ENCODE measurements at regions not wholly inside any gene's neighbourhood (a gene's known extent, or its start where the extent isn't known, plus 50 kb on each side); places are given as distances from the start of the nearest gene placed in this dataset.

- H3K4me1 ChIP-seq (ENCODE audit: low read depth) = no peaks in the 10 kb centered on the region
- no peak for DNase-seq (ENCODE audit: low read depth in 1 of 2, low spot score in 1 of 2)
Measured at GRCh38 chr2:195300631-195301030, 356.4 kb upstream of the SLC39A10 start.

GRCh38 chr2:195299600-195299999 is 357.4 kb upstream of the SLC39A10 start:
- no peak for DNase-seq (ENCODE audit: low read depth in 1 of 2, low spot score in 1 of 2)
- no peak for TF ChIP-seq CTCF (IDR thresholded peaks at IDR 0.05; ENCODE audit: low read depth, low read length)
- Histone ChIP-seq H3K27ac (no peak overlapping the region), H3K4me1 (ENCODE audit: low read depth) (no peaks in the 10 kb centered on the region), H3K9me3 (ENCODE audit: low read depth) (no peaks in the 10 kb centered on the region), H3K36me3 (no peaks in the 10 kb centered on the region), H3K27me3 (no peaks in the 10 kb centered on the region), H3K4me3 (no peak overlapping the region)

More at GRCh38 chr2:195300631-195301030, 356.4 kb upstream of the SLC39A10 start:
- Histone ChIP-seq H3K36me3 (no peaks in the 10 kb centered on the region), H3K27ac (no peak overlapping the region), H3K27me3 (no peaks in the 10 kb centered on the region), H3K4me3 (no peak overlapping the region), H3K9me3 (ENCODE audit: low read depth) (no peaks in the 10 kb centered on the region)
- TF ChIP-seq CTCF (IDR thresholded peaks at IDR 0.05; ENCODE audit: low read depth, low read length) = no peak

- no peaks in the 10 kb centered on the region for H3K36me3 ChIP-seq
- H3K4me3 ChIP-seq = no peak overlapping the region
- H3K4me1 ChIP-seq (ENCODE audit: low read depth) = no peaks in the 10 kb centered on the region
- DNase-seq (ENCODE audit: low read depth in 1 of 2, low spot score in 1 of 2) = no peak
- no peak for TF ChIP-seq CTCF (IDR thresholded peaks at IDR 0.05; ENCODE audit: low read depth, low read length)
- no peaks in the 10 kb centered on the region for H3K9me3 ChIP-seq (ENCODE audit: low read depth)
- no peaks in the 10 kb centered on the region for H3K27me3 ChIP-seq
- H3K27ac ChIP-seq = no peak overlapping the region
Measured at GRCh38 chr2:195296490-195296889, 360.5 kb upstream of the SLC39A10 start.

GRCh38 chr2:195289081-195289480 is 367.9 kb upstream of the SLC39A10 start:
- Histone ChIP-seq H3K27ac (no peak overlapping the region), H3K27me3 (no peaks in the 10 kb centered on the region), H3K4me1 (ENCODE audit: low read depth) (no peaks in the 10 kb centered on the region), H3K4me3 (no peak overlapping the region), H3K36me3 (no peaks in the 10 kb centered on the region), H3K9me3 (ENCODE audit: low read depth) (no peaks in the 10 kb centered on the region)
- no peak for TF ChIP-seq CTCF (IDR thresholded peaks at IDR 0.05; ENCODE audit: low read depth, low read length)
- no peak for DNase-seq (ENCODE audit: low read depth in 1 of 2, low spot score in 1 of 2)

GRCh38 chr2:195279840-195280427 is 377.1 kb upstream of the SLC39A10 start:
- Histone ChIP-seq H3K36me3 (no peaks in the 10 kb centered on the region), H3K27ac (no peak overlapping the region), H3K4me3 (no peak overlapping the region), H3K27me3 (no peaks in the 10 kb centered on the region), H3K4me1 (ENCODE audit: low read depth) (no peaks in the 10 kb centered on the region), H3K9me3 (ENCODE audit: low read depth) (no peaks in the 10 kb centered on the region)
- no peak for TF ChIP-seq CTCF (IDR thresholded peaks at IDR 0.05; ENCODE audit: low read depth, low read length)
- DNase-seq (ENCODE audit: low read depth in 1 of 2, low spot score in 1 of 2) = no peak
